HG03342 (cell line): ENCODE measurements at regions not wholly inside any gene's neighbourhood (a gene's known extent, or its start where the extent isn't known, plus 50 kb on each side); places are given as distances from the start of the nearest gene placed in this dataset.

ENCODE experiments used
- ATAC-seq: cut with Tn5 transposase; IDR thresholded peaks from one replicate; pipeline ENCODE4 v1.9.1; 2021; ENCODE audit warnings: mild to moderate bottlenecking, moderate library complexity; ENCODE audit not compliant: unreplicated experiment

DNA sequence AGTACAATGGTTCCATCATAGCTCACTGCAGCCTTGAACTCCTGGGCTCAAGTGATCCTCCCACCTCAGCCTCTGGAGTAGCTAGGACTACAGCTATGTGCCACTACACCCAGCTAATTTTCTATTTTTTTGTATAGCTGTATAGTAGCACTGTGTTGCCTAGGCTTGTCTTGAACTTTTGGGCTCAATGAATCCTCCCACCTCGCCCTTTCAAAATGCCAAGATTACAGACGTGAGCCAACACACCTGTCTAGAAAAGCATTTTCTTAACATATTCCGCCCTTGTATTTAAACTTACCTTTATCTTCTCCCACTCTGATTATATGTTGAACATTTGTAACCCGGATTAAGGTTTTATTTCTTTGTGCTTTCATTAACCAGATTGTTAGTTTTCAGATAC is 750.7 kb upstream of the GCFC2 start:
- no peak for ATAC-seq

DNA sequence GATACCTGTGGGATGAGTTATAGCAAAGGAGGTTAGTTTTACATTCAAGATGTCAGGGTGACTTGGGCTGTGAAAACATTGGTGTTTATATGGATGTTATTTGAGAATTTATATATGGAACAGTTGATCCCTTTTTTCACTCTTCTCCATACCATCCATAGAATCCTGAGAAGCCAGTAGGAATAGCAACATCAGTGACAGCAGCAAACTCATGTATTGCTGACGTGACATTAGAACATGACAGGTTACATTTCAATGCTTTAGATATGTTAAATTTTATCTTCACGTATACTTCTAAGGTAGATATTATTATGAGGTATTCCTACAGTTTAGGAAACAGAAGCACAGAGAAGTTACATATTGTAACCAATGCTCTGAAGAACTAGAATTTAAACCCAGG is 745.2 kb upstream of the GCFC2 start:
- ATAC-seq: no peak

DNA sequence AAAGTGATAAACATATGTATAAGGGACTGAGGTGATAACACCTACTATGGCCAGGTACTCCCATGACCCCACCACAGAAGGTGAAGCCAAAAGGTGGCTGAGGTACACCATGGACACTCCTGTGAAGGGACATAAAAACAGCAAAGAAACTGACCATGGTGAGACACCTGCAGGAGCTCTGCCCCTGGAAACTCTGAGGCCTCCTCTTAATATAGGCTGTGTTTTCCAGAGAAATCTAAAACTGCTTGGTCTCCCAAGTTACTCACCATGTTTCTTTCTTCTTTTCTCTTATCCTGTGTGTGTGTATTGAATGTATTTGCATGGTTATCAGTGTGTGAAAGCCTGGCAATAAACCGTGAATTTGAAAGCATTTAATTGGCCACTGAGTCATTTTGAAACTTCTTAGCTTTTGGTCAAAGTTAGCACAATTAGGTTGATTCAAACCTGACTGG is 739.3 kb upstream of the GCFC2 start:
- peak; percentile 73 for ATAC-seq

DNA sequence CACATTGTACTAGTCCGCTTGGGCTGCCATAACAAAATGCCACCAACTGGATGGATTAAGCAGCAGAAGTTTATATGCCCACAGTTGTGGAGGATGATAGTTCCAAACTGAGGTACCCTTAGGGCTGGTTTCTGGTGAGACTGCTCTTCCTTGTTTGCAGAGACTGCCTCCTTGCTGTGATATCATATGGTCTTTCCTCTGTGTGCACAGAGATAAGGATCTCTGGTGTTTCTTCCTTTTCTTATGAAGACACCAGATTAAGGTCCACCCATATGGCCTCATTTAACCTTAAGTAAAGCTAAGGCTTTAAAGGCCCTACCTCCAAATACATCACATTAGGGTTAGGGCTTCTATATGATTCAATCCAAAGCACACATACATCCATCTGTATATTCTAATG is 738.2 kb upstream of the GCFC2 start:
- no peak for ATAC-seq

DNA sequence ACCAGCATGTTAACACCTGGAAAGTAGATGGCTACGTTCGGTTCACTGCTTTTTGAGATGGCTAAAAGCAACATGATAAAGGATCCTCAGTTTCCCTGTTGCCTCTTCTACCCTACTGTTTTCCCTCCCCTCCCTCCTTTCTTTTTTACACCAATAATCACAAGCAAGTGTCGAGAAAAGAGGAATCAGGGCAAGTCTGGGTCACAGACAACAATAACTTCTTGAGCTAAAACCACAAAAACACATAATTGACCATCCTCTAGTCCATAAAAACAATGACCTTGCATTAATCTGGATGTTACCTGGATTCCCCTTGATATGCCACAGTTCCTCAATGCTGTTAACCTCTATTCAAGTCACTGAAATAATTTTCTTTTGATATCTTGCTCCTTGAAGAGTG is 736.6 kb upstream of the GCFC2 start:
- ATAC-seq: no peak

DNA sequence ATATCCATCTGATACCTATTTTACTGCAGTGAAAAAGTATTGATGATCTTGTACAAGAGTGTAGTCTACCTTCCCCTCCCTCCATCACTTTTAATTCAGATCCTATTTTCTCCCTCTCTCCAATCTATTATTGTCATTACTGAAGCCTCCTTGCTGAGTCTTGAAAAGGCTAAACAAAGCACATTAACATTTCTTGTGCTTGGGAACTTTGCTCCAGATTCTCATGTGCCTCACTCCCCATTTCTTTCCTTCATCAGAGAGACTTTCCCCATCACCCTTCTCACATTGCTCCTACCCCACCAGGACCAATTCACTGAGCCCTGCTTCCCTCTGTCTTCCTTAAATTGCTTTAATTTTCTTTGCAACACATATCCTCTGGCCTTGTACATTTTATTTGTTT is 736.2 kb upstream of the GCFC2 start:
- no peak for ATAC-seq

DNA sequence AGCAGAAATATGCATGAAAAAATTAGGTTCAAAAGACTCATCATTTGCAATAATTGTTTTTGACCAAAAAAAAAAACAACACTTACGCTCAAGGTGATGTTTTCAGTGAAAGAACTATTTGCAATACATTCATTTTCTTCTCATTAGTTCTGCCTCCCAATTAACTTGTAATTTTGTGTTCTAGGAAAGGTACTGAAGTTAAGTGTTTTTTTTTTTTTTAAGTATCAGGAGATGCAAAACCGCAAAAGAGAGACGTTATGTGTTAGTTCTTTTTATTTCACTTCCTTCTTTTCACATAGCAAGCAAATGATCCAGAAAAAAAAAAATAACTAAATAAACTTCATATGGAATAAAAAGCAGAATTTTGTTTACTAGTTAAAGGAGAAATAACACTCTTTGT is 735.2 kb upstream of the GCFC2 start:
- no peak for ATAC-seq

DNA sequence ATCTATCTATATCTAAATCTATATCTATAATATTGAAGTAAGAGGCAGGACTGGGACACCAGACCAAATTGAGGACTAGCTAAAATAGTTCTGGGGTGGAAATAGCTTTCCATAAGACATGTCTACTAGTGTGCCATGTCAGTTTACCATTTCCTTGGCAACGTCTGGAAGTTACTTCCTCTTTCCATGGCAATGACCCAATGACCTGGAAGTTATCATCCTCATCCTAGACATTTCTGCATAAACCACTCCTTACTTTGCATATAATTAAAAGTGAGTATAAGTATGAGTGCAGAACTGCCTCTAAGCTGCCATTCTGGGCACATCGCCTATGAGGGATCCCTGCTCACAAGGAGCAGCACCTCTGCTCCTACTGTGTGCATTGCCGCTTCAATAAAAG is 734.0 kb upstream of the GCFC2 start:
- ATAC-seq: no peak

DNA sequence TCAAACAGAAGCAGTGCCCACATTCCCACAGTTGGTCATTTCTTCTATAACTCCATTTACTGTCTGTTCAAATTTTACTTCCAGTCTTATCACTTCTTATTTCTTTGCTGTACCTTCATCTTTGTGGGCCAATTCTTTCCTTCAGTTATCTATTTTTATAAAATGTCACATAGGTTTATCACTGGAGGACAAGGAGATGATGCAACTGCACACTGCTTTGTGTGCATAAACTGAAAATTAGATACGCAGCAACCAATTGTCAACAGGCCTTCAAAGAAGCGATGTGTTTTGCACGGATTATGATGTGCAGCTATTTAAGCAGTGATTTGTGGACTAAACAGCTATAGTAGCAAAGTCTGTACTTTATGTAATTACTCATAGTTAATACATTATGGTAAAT is 726.8 kb upstream of the GCFC2 start:
- no peak for ATAC-seq

DNA sequence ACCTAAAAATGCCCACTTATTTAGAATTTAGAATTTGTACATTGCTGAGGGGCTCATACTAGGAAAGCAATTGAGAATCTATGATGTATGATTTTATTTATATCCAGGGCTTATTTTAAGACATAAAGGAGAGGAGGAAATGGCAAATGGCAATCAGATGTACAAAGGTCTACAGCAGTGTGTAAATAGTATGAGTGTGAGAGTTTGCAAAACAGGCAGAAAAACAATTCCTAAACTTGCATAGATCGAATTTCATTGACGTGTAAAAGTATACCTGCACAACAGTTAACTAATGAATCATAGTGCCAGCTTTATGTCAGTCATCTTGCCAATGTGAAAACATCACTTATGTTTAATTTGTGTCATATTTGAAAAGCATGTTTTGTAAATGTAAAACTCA is 718.7 kb upstream of the GCFC2 start:
- no peak for ATAC-seq

DNA sequence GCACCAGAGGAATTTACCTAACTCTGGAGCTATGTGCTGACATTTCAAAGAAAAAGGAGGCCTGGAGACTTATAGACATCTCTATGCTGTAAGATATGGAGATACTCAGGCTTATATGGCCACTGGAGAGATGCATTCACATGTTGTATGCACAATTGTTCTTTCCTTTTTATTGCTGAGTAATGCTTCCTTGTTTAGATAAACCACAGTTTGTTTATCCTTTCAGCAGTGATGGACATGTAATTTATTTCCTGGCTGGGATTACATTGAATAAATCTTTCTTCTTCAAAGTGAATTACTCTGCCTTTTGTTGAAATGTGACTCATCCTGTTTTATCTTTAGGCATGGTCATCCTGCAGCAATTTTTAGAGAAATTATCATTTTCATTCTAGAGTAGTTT is 716.7 kb upstream of the GCFC2 start:
- ATAC-seq: no peak

DNA sequence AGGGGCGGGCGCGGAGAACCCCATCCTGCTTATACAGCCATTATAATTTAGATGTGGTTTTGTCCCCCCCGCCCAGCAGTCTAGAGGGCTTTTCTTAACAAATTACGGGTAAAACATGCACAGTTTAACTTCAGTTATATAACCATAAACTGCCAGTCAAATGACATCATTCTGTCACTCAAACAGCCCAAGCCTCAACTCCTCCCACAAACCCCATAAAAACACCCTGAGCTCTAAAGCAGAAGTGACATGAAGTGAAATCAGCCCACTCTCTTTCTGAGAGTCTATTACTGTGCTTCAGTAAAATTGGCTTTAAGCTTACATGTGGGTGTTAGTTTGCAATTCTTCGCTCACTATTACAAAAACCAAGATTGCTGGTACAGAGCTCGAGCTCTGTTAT is 705.1 kb upstream of the GCFC2 start:
- peak; percentile 74 for ATAC-seq

DNA sequence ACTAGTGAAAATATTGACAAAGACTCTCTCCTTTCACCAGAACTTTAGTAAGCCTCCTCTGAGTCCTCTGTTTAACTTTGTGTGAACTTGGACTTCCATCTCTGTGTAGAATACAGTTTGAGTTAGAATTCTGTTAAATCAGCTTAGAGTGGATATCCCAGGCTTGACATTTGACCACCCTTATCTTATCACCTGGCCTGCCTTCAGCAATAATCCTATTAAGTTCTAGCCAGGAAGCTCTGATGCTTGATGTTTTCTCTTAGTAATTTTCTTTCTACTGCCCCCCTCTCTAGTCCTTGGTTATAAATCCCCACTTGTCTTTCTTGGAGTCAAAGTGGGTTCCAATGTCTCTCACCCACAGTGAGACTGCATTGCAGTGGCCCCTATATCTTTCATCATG is 702.7 kb upstream of the GCFC2 start:
- no peak for ATAC-seq

DNA sequence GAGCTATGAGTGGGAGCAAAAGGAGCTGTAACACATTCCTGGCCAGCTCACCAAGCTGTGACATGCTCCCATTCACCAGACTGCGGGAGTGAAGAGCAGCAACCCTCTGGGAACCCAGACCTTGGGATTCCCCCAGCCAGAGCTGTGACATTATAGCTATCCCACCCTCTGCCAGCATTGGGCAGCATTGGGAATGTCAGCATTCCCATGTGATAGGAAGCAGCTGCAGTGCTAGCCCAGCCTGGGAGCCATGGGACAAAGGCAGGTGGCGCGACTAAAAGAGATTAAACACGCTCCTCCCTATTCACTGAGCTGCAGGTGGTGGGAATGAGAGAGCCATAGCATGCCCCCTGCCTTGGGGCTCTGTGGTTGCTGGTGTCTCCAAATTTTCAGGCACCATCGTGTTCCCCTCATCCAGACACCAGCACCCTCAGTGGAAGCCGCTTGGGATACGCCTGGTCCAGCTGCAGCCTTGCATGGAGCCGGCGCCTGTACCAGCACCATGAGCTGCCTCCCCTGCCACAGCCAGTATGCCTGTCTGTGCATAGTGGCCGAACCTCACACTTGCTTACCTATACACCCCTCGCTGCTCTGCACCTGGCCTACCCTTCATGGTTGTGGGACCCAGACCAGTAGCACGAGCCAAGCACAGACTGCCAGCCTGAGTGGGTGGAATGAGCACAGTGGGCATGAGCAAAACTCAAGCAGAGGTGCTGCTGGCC is 695.6 kb upstream of the GCFC2 start:
- no peak for ATAC-seq

DNA sequence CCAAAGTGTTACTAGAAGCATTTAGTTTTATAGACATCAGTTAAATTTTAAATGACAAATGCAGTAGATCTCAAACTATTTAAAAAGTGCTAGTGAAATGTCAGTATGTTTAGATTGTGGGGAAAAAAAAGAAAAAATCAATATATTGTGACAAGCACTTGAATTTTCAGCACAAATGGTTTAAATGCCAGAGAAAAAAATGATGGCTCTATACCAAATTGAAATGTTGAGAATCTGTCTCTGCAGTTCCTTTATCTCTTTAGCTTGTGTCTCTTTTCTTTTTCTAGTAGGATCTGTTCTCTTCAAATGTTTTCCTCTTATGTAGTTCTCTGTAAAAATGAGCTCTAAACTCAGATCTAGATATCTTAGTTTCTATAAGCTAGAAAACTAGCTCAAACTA is 682.6 kb upstream of the GCFC2 start:
- no peak for ATAC-seq

DNA sequence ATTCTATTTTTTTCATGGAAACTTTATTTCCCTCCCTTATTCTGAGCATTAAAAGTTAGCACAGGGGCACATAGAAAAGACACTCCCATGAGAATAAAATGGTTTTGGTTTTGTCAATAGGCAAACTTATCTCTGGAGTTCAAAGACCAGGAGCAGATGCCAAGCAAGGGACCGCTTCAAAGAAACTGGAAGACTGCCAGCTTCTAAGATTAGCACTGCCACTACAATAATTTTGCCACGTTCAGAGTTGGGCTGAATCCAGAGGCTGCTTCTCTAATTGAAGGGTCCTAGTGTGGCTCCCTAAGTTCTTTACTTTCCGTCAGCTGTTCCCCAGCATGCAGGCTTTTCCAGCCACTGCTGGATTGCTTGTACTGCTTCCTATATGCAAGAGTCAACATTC is 681.0 kb upstream of the GCFC2 start:
- ATAC-seq: no peak

DNA sequence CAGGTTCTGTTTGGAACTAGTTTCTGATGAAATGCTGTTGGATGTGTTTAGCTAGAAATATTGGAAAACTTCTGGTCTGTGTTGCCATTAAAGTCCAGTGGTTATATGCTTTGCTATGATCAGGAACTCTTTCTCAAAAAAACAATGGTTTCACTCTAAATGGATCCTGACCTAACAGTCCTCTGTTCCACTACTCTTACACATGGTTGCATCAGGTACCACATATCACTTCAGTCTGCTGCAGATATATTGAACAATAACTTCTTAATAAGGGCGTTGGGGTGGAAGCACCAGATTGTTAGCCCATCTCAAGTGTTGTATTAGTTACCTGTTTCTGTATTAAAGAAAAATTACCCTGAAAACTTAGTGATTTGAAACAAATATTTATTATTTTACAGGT is 676.6 kb upstream of the GCFC2 start:
- no peak for ATAC-seq

DNA sequence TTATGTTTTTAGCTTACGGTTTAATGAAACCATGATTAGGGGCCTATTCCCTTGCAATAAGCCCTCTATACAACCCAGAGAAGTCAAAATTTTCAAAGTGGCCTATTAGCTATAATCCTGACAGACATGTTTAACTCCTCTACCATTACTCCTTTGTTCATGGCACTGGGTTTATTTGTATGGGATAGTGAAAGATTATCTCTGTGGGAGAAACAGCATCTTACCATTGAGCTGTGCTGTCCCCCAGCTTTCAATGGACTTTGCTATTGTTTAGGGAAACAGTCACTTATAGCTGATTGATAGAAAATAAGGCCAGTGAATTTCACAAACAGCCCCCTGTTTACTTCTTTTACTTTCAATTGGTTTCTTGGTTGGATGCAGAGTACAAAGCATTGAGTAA is 675.2 kb upstream of the GCFC2 start:
- no peak for ATAC-seq

DNA sequence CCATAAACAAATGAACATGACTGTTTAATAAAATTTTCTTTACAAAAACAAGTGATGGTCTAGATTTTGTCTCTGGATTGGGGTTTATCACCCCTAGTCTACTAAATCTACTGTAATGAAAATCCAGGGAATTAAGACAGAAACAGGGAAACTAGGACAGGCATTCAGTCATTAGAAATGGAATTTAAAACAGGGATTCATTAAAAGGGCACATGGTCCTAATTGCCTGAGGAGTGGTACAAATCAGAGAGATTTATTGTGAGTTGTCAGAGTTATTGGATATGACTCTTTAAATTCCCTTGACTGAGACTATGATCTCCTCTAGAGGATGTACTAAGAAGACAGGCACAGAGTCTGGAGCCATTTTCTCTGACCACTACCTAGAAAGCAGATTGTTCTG is 670.9 kb upstream of the GCFC2 start:
- ATAC-seq: no peak

DNA sequence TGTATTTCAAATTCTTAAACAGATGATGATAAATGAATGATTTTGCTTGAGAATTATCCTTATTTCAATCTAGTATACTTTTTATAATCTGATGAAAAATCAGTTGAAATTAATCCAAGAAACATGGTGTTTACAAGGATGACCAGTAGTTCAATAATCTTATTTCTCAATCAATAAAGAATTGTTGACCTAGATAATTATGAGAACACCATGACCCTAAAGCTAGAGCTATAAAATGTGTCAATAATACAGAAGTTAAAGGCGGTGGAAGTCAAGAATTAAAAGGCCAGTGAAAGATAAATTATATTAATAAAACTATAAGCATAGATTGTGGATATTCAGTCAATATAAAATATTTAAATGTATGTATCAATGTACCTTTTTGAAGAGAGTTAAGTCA is 667.4 kb upstream of the GCFC2 start:
- ATAC-seq: no peak

DNA sequence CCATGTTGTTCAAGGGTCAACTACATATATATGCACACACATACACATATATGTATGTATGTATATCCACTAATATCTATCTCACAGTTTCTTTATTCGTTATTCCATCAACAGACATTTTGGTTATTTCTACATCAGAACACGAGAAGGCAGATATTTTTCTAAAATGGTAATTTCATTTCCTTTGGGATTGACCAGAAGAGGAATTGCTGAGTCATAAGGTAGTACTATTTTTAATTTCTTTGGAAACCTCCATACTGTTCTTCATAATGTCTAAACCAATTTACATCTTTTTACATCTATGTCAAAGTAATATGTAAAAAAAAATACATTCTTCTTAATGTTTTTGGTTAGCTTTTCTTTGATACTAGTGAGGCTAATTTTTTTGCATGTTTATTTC is 630.7 kb upstream of the GCFC2 start:
- no peak for ATAC-seq

DNA sequence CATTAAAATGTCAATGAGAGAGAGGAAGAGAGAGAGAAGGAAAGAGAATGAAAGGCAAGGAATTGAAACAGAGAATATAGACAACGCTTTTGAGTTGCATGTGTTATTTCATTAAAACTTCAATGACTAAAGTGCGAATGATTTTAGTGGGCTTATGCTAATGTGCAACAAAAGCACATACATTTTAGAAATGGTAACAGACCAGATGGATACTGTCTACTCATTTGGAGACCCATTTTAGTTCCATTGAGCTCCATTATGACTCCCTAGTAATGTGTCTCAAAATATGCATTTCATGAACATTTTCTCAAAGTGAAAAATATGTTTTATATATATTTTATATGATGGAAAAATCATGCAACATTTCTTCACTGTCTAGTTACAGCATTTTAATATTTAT is 622.2 kb upstream of the GCFC2 start:
- ATAC-seq: no peak

DNA sequence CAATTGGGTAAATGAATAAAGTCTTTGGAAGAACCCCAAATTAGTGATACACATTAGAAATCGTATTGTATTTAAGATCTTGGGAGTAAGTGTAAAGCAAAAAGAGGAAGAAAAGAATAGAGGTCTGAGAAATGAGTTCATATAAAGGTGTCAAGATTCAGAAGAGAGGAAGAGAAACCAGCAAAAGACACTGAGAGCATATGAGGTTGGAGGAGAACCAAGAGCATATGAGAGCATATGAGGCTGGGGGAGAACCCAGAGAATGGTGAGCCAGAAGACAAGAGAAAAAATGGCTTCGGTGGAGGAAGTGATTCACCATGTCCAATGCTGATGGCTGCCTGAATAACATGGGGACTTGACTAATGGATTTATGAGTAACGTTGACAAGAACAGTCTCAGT is 620.1 kb upstream of the GCFC2 start:
- no peak for ATAC-seq
